Loucy (cell line): ENCODE measurements at regions not wholly inside any gene's neighbourhood (a gene's known extent, or its start where the extent isn't known, plus 50 kb on each side); places are given as distances from the start of the nearest gene placed in this dataset.

ENCODE experiments used
- H2AFZ ChIP-seq: fragments of 200-600 bp; sonication (generic); 2 replicates; pipeline ENCODE4 v1.6.0; 2016; ENCODE audit warnings: antibody characterized with exemption, mild to moderate bottlenecking, low read length, moderate library complexity
- H3F3A ChIP-seq: fragments of 200-600 bp; 2 replicates; pipeline ENCODE4 v1.6.0; 2016; ENCODE audit warnings: antibody characterized with exemption, low read depth, mild to moderate bottlenecking
- H3K27me3 ChIP-seq: fragments of 200-600 bp; sonication (generic); 2 replicates; pipeline ENCODE4 v1.6.1; 2014; ENCODE audit warnings: low read length, mild to moderate bottlenecking; ENCODE audit not compliant: insufficient read depth, poor library complexity, severe bottlenecking
- H3K36me3 ChIP-seq: fragments of 200-600 bp; sonication (generic); 2 replicates; pipeline ENCODE4 v1.6.1; 2016; ENCODE audit warnings: low read length; ENCODE audit not compliant: insufficient read depth
- H3K4me1 ChIP-seq: fragments of 200-600 bp; sonication (generic); 2 replicates; pipeline ENCODE4 v1.5.1; 2014; ENCODE audit warnings: low read length, mild to moderate bottlenecking; ENCODE audit not compliant: insufficient read depth, poor library complexity, severe bottlenecking
- H3K4me2 ChIP-seq: fragments of 200-600 bp; sonication (generic); 2 replicates; pipeline ENCODE4 v1.6.0; 2014; ENCODE audit warnings: antibody characterized with exemption, low read length, low read depth, mild to moderate bottlenecking; ENCODE audit not compliant: poor library complexity, severe bottlenecking
- H3K4me3 ChIP-seq: fragments of 200-600 bp; sonication (generic); 2 replicates; pipeline ENCODE4 v1.5.1; 2014; ENCODE audit warnings: low read length, mild to moderate bottlenecking, mixed read lengths; ENCODE audit not compliant: poor library complexity, severe bottlenecking
- H3K79me2 ChIP-seq: fragments of 200-600 bp; sonication (generic); 2 replicates; pipeline ENCODE4 v1.6.1; 2014; ENCODE audit warnings: low read length; ENCODE audit not compliant: insufficient read depth
- H3K9ac ChIP-seq: fragments of 200-600 bp; sonication (generic); 2 replicates; pipeline ENCODE4 v1.6.0; 2014; ENCODE audit warnings: mild to moderate bottlenecking, low read depth, low read length, moderate library complexity; ENCODE audit not compliant: poor library complexity, severe bottlenecking
- H3K9me2 ChIP-seq: fragments of 200-600 bp; sonication (generic); replicated peaks from 2 replicates; pipeline ENCODE4 v1.6.1; 2016; ENCODE audit warnings: low read depth, low read length, mixed read lengths
- H3K9me3 ChIP-seq: fragments of 200-600 bp; sonication (generic); 2 replicates; pipeline ENCODE4 v1.6.1; 2014; ENCODE audit warnings: mild to moderate bottlenecking, antibody characterized with exemption, low read length, low read depth; ENCODE audit not compliant: insufficient read depth
- H4K20me1 ChIP-seq: fragments of 200-600 bp; sonication (generic); 2 replicates; pipeline ENCODE4 v1.6.0; 2014; ENCODE audit warnings: antibody characterized with exemption, low read length, mild to moderate bottlenecking; ENCODE audit not compliant: insufficient read depth, poor library complexity, severe bottlenecking
- CTCF ChIP-seq: fragments of 200-600 bp; sonication (generic); conservative IDR thresholded peaks from 2 replicates; pipeline ENCODE4 v1.5.1; 2014; ENCODE audit warnings: mild to moderate bottlenecking, antibody characterized with exemption, low read length
- EZH2phosphoT487 ChIP-seq: fragments of 200-600 bp; IDR thresholded peaks from 2 replicates; pipeline ENCODE4 v1.6.1; 2018; ENCODE audit warnings: antibody characterized with exemption, mild to moderate bottlenecking, moderate library complexity, borderline replicate concordance

- H3K4me1 ChIP-seq = no peaks in the 10 kb centered on the region
- H3K9ac ChIP-seq = no peak overlapping the region
- H3K9me3 ChIP-seq = no peaks in the 10 kb centered on the region
- H2AFZ ChIP-seq = 0 out of 2 replicates have a peak overlapping the region, but pooled peaks have one; percentile 27
- no peak overlapping the region for H3K4me3 ChIP-seq
- H3K36me3 ChIP-seq = no peaks in the 10 kb centered on the region
- TF ChIP-seq CTCF (no peak), EZH2phosphoT487 (no peak)
- no peaks in the 10 kb centered on the region for H3K27me3 ChIP-seq
- H3K79me2 ChIP-seq = no peaks in the 10 kb centered on the region
- H3K4me2 ChIP-seq = no peak overlapping the region
- no peaks in the 10 kb centered on the region for H3K9me2 ChIP-seq
- H3F3A ChIP-seq = no peaks in the 10 kb centered on the region
- H4K20me1 ChIP-seq = no peaks in the 10 kb centered on the region
Measured at GRCh38 chr15:61753018-61753710, 307.1 kb downstream of the VPS13C start.

GRCh38 chr15:61752001-61752400, 308.2 kb downstream of the VPS13C start:
- Histone ChIP-seq H3K36me3 (no peaks in the 10 kb centered on the region), H3K4me3 (no peak overlapping the region), H3K9me3 (no peaks in the 10 kb centered on the region), H4K20me1 (no peaks in the 10 kb centered on the region), H3K9me2 (no peaks in the 10 kb centered on the region), H3K27me3 (no peaks in the 10 kb centered on the region), H3F3A (no peaks in the 10 kb centered on the region), H3K9ac (no peak overlapping the region), H3K4me1 (no peaks in the 10 kb centered on the region), H2AFZ (no peak overlapping the region), H3K4me2 (no peak overlapping the region), H3K79me2 (no peaks in the 10 kb centered on the region)
- TF ChIP-seq CTCF (no peak), EZH2phosphoT487 (no peak)

GRCh38 chr15:61750271-61751084, 309.8 kb downstream of the VPS13C start:
- Histone ChIP-seq H3F3A (no peaks in the 10 kb centered on the region), H3K9me2 (no peaks in the 10 kb centered on the region), H3K9me3 (no peaks in the 10 kb centered on the region), H3K79me2 (no peaks in the 10 kb centered on the region), H3K4me3 (no peak overlapping the region), H3K9ac (no peak overlapping the region), H4K20me1 (no peaks in the 10 kb centered on the region), H3K27me3 (no peaks in the 10 kb centered on the region), H3K36me3 (no peaks in the 10 kb centered on the region), H2AFZ (no peak overlapping the region), H3K4me1 (no peaks in the 10 kb centered on the region), H3K4me2 (no peak overlapping the region)
- TF ChIP-seq EZH2phosphoT487 = no peak
- TF ChIP-seq CTCF = no peak
